Type B pancreatic cell (in vitro differentiated cells): ENCODE measurements at regions not wholly inside any gene's neighbourhood (a gene's known extent, or its start where the extent isn't known, plus 50 kb on each side); places are given as distances from the start of the nearest gene placed in this dataset.

Source experiments
- DNase-seq: peaks from one replicate; pipeline ENCODE4 v3.0.0; 2021; ENCODE audit warnings: mixed read lengths; ENCODE audit not compliant: unreplicated experiment; ENCODE audit errors: extremely low spot score
- H3K27ac Mint-ChIP-seq: 2 replicates; pipeline ENCODE4 v1.8.0; 2021; ENCODE audit warnings: mild to moderate bottlenecking, mixed read lengths
- H3K27me3 Mint-ChIP-seq: 2 replicates; pipeline ENCODE4 v1.8.0; 2021; ENCODE audit warnings: mixed read lengths
- H3K36me3 Mint-ChIP-seq: 2 replicates; pipeline ENCODE4 v1.8.0; 2021; ENCODE audit warnings: mixed read lengths
- H3K4me1 Mint-ChIP-seq: one replicate; pipeline ENCODE4 v1.8.0; 2021; ENCODE audit warnings: mixed read lengths; ENCODE audit not compliant: unreplicated experiment
- H3K4me3 Mint-ChIP-seq: 2 replicates; pipeline ENCODE4 v1.8.0; 2021; ENCODE audit warnings: mild to moderate bottlenecking, mixed read lengths
- H3K9me3 Mint-ChIP-seq: 2 replicates; pipeline ENCODE4 v1.8.0; 2021; ENCODE audit warnings: mixed read lengths
- CTCF ChIP-seq: fragments of 200-600 bp; sonication (generic); conservative IDR thresholded peaks from 2 replicates; pipeline ENCODE4 v1.5.0; 2021; ENCODE audit warnings: antibody characterized with exemption, mild to moderate bottlenecking

GRCh38 chr4:15341733-15342300 lies 86.0 kb upstream of the C1QTNF7 start:
- TF ChIP-seq CTCF = no peak
- H3K27me3 Mint-ChIP-seq = no peaks in the 10 kb centered on the region
- H3K4me1 Mint-ChIP-seq = peaks cover 21% of the 10 kb centered on the region
- no peak for DNase-seq
- no peaks in the 10 kb centered on the region for H3K36me3 Mint-ChIP-seq
- H3K9me3 Mint-ChIP-seq = peaks cover 7% of the 10 kb centered on the region
- H3K27ac Mint-ChIP-seq = no peak overlapping the region
- H3K4me3 Mint-ChIP-seq = no peak overlapping the region

GRCh38 chr4:15343000-15343399 lies 84.8 kb upstream of the C1QTNF7 start:
- Mint-ChIP-seq H3K9me3 (peaks cover 5% of the 10 kb centered on the region), H3K27me3 (no peaks in the 10 kb centered on the region), H3K36me3 (no peaks in the 10 kb centered on the region), H3K4me3 (no peak overlapping the region), H3K27ac (no peak overlapping the region), H3K4me1 (peaks cover 23% of the 10 kb centered on the region)
- no peak for TF ChIP-seq CTCF
- no peak for DNase-seq

- no peak for DNase-seq
These were observed 84.3 kb upstream of the C1QTNF7 start for GRCh38 chr4:15343581-15343980.

GRCh38 chr4:15344041-15344440 lies 83.8 kb upstream of the C1QTNF7 start:
- Mint-ChIP-seq H3K9me3 (peaks cover 5% of the 10 kb centered on the region), H3K27ac (no peak overlapping the region)
- no peak for DNase-seq

More at GRCh38 chr4:15343581-15343980, 84.3 kb upstream of the C1QTNF7 start:
- Mint-ChIP-seq H3K27ac (no peak overlapping the region), H3K4me1 (peaks cover 27% of the 10 kb centered on the region), H3K4me3 (no peak overlapping the region), H3K36me3 (no peaks in the 10 kb centered on the region), H3K9me3 (peaks cover 5% of the 10 kb centered on the region), H3K27me3 (no peaks in the 10 kb centered on the region)
- no peak for TF ChIP-seq CTCF

GRCh38 chr4:15345134-15345533 lies 82.7 kb upstream of the C1QTNF7 start:
- H3K4me1 Mint-ChIP-seq = peaks cover 34% of the 10 kb centered on the region
- no peak overlapping the region for H3K4me3 Mint-ChIP-seq
- no peaks in the 10 kb centered on the region for H3K27me3 Mint-ChIP-seq
- H3K36me3 Mint-ChIP-seq = no peaks in the 10 kb centered on the region
- no peak overlapping the region for H3K27ac Mint-ChIP-seq
- H3K9me3 Mint-ChIP-seq = peaks cover 5% of the 10 kb centered on the region
- DNase-seq = no peak
- no peak for TF ChIP-seq CTCF

More at GRCh38 chr4:15344041-15344440, 83.8 kb upstream of the C1QTNF7 start:
- H3K4me1 Mint-ChIP-seq = peaks cover 31% of the 10 kb centered on the region
- H3K36me3 Mint-ChIP-seq = no peaks in the 10 kb centered on the region
- no peak for TF ChIP-seq CTCF
- H3K4me3 Mint-ChIP-seq = no peak overlapping the region
- H3K27me3 Mint-ChIP-seq = no peaks in the 10 kb centered on the region

GRCh38 chr4:15348236-15348635 lies 79.6 kb upstream of the C1QTNF7 start:
- peaks cover 5% of the 10 kb centered on the region for H3K9me3 Mint-ChIP-seq
- DNase-seq = no peak
- H3K27ac Mint-ChIP-seq = no peak overlapping the region
- TF ChIP-seq CTCF = no peak
- H3K36me3 Mint-ChIP-seq = no peaks in the 10 kb centered on the region
- no peak overlapping the region for H3K4me3 Mint-ChIP-seq
- H3K27me3 Mint-ChIP-seq = no peaks in the 10 kb centered on the region
- peaks cover 38% of the 10 kb centered on the region for H3K4me1 Mint-ChIP-seq
